ELR (cell line): ENCODE measurements at regions not wholly inside any gene's neighbourhood (a gene's known extent, or its start where the extent isn't known, plus 50 kb on each side); places are given as distances from the start of the nearest gene placed in this dataset.

Experiments
- DNase-seq: peaks from one replicate; pipeline ENCODE4 v3.0.0-alpha.2; 2015; ENCODE audit warnings: low read depth

DNA sequence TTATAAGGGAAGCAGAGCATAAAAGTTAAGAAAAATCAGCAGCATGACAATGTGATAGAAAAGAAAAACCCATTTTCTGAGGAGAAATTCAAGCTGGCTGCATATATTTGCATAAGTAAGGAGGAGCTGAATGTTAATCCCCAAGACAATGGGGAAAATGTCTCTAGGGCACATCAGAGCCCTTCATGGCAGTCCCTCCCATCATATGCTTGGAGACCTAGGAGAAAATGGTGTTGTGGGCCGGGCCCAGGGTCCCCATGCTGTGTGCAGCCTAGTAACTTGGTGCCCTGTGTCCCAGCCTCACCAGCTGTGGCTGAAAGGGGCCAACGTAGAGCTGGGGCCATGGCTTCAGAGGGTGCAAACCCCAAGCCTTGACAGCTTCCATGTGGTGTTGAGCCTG lies 100.6 kb upstream of the PLPPR4 start:
- no peak for DNase-seq

DNA sequence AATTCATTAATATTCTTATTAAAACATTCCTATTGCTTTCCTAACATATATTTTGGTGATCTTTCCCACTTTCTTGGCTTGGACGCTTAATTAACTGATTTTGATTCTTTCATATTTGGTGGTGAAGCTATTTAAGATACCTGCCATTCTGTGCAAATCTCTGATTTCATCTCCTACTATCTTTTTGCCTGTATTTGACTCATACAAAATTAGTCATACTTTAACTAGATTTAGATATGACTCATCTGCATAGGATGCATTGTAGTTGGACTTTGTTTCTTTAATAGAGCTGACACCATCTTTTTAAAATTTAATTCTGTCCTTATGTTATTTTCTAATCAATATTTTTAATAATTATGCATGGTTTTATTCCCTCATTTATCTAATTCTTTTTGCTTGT lies 93.8 kb upstream of the PLPPR4 start:
- peak; percentile 81 for DNase-seq

GRCh38 chr1:99171184-99171813 lies 93.0 kb upstream of the PLPPR4 start:
- DNase-seq, result no peak

DNA sequence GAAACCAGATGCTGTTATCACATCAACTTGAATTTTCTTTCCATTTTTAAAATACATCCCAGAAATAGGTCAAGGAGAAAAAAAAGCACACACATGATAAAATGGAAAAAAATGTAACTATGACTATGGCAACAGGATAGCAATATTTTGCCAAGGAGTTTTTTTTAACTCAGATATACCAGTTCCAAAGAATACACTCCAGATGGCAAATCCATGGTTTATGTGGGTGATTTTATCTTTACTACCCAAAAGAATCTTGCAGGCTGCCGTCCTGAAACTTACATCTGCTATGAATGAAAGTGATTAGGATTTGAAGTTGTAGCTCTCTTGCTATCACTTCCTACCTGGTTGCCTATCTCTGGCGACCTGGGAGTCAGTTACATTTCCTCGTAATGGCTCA lies 91.0 kb upstream of the PLPPR4 start:
- no peak for DNase-seq

GRCh38 chr1:99173900-99174299 lies 90.4 kb upstream of the PLPPR4 start:
- peak; percentile 17 for DNase-seq

GRCh38 chr1:99176753-99177152 lies 87.5 kb upstream of the PLPPR4 start:
- no peak for DNase-seq

GRCh38 chr1:99177465-99177864 lies 86.8 kb upstream of the PLPPR4 start:
- DNase-seq, result peak; percentile 34

GRCh38 chr1:99180343-99180808 lies 83.9 kb upstream of the PLPPR4 start:
- DNase-seq, result peak; percentile 81

- no peak for DNase-seq
These were observed 83.4 kb upstream of the PLPPR4 start for GRCh38 chr1:99180915-99181314.

- no peak for DNase-seq
These were observed 82.4 kb upstream of the PLPPR4 start for GRCh38 chr1:99181892-99182291.

- no peak for DNase-seq
These were observed 79.1 kb upstream of the PLPPR4 start for GRCh38 chr1:99185196-99185595.

- no peak for DNase-seq
These were observed 70.9 kb upstream of the PLPPR4 start for GRCh38 chr1:99193431-99193830.

- DNase-seq, result no peak
These were observed 65.9 kb upstream of the PLPPR4 start for GRCh38 chr1:99198393-99198792.

- peak; percentile 2 for DNase-seq
These were observed 57.1 kb upstream of the PLPPR4 start for GRCh38 chr1:99207216-99207615.
